WTC11 (cell line): ENCODE measurements at regions not wholly inside any gene's neighbourhood (a gene's known extent, or its start where the extent isn't known, plus 50 kb on each side); places are given as distances from the start of the nearest gene placed in this dataset.

ENCODE experiments used
- ATAC-seq: fragments of 200-7000 bp; cut with Tn5 transposase; 2 replicates; pipeline ENCODE4 v1.10.0; 2021; ENCODE audit warnings: mild to moderate bottlenecking, moderate library complexity
- CTCF ChIA-PET: fragments of 300-600 bp; sonication (Branson Sonifier 250); formaldehyde crosslinking; loops from one replicate; lab custom pipeline; 2021; ENCODE audit warnings: antibody characterized with exemption; lab: Charles Lee
- POLR2A ChIA-PET: fragments of 350-600 bp; sonication (Branson Sonifier 250); formaldehyde crosslinking; loops from one replicate; lab custom pipeline; 2021; ENCODE audit warnings: antibody characterized with exemption; lab: Charles Lee
- DNase-seq: peaks from one replicate; pipeline ENCODE4 v3.0.0; 2021; ENCODE audit warnings: low spot score
- H3K27ac Mint-ChIP-seq: 2 replicates; pipeline ENCODE4 v1.8.0; 2021; ENCODE audit warnings: mixed read lengths
- H3K27me3 Mint-ChIP-seq: 2 replicates; pipeline ENCODE4 v1.8.0; 2021; ENCODE audit warnings: low read depth, mild to moderate bottlenecking, moderate library complexity, mixed read lengths
- H3K36me3 Mint-ChIP-seq: 2 replicates; pipeline ENCODE4 v1.8.0; 2021; ENCODE audit warnings: mixed read lengths
- H3K4me1 Mint-ChIP-seq: 2 replicates; pipeline ENCODE4 v1.8.0; 2022; ENCODE audit warnings: mixed read lengths
- H3K4me3 Mint-ChIP-seq: 2 replicates; pipeline ENCODE4 v1.8.0; 2021; ENCODE audit warnings: mild to moderate bottlenecking, moderate library complexity, mixed read lengths
- H3K9me3 Mint-ChIP-seq: 2 replicates; pipeline ENCODE4 v1.8.0; 2021; ENCODE audit warnings: mixed read lengths
- AR ChIP-seq: fragments of 250-450 bp; sonication (Bioruptor Pico); IDR thresholded peaks from 2 replicates; pipeline ENCODE4 v1.9.0; 2021; ENCODE audit warnings: mild to moderate bottlenecking
- ATF3 ChIP-seq: sonication (generic); formaldehyde crosslinking; conservative IDR thresholded peaks from 2 replicates; pipeline ENCODE4 v1.8.1; 2022; ENCODE audit warnings: mild to moderate bottlenecking, missing genetic modification reagents
- CREB1 ChIP-seq: sonication (generic); formaldehyde crosslinking; IDR thresholded peaks from 2 replicates; pipeline ENCODE4 v1.8.0; 2023; ENCODE audit warnings: mild to moderate bottlenecking, missing genetic modification reagents
- E2F5 ChIP-seq: sonication (generic); formaldehyde crosslinking; IDR thresholded peaks from 2 replicates; pipeline ENCODE4 v1.8.1; 2022; ENCODE audit warnings: mild to moderate bottlenecking, moderate library complexity, missing genetic modification reagents
- ELF4 ChIP-seq: sonication (generic); formaldehyde crosslinking; IDR thresholded peaks from 2 replicates; pipeline ENCODE4 v1.8.1; 2022; ENCODE audit warnings: low read depth, mild to moderate bottlenecking, moderate library complexity, missing genetic modification reagents
- HMGA2 ChIP-seq: fragments of 250-450 bp; sonication (Bioruptor Pico); IDR thresholded peaks from 2 replicates; pipeline ENCODE4 v1.4.0; 2021; ENCODE audit warnings: mild to moderate bottlenecking, moderate library complexity
- JUN ChIP-seq: sonication (generic); formaldehyde crosslinking; IDR thresholded peaks from 2 replicates; pipeline ENCODE4 v1.8.0; 2023; ENCODE audit warnings: mild to moderate bottlenecking, missing genetic modification reagents
- MYBL2 ChIP-seq: sonication (generic); formaldehyde crosslinking; IDR thresholded peaks from 2 replicates; pipeline ENCODE4 v1.8.1; 2023; ENCODE audit warnings: mild to moderate bottlenecking, moderate library complexity, missing genetic modification reagents
- NFE2L1 ChIP-seq: sonication (generic); formaldehyde crosslinking; IDR thresholded peaks from 2 replicates; pipeline ENCODE4 v1.8.1; 2023; ENCODE audit warnings: missing genetic modification reagents
- NR1H2 ChIP-seq: sonication (generic); formaldehyde crosslinking; IDR thresholded peaks from 2 replicates; pipeline ENCODE4 v1.9.0; 2021; ENCODE audit warnings: mild to moderate bottlenecking, moderate library complexity, missing genetic modification reagents
- NR3C1 ChIP-seq: sonication (generic); formaldehyde crosslinking; conservative IDR thresholded peaks from 2 replicates; pipeline ENCODE4 v1.8.1; 2023; ENCODE audit warnings: low read depth, mild to moderate bottlenecking, missing genetic modification reagents
- SMAD4 ChIP-seq: sonication (generic); formaldehyde crosslinking; IDR thresholded peaks from 2 replicates; pipeline ENCODE4 v1.8.0; 2022; ENCODE audit warnings: mild to moderate bottlenecking, missing genetic modification reagents
- SP1 ChIP-seq: sonication (generic); formaldehyde crosslinking; conservative IDR thresholded peaks from 2 replicates; pipeline ENCODE4 v1.8.1; 2022; ENCODE audit warnings: missing genetic modification reagents
- TEAD4 ChIP-seq: sonication (generic); formaldehyde crosslinking; IDR thresholded peaks from 2 replicates; pipeline ENCODE4 v1.8.0; 2022; ENCODE audit warnings: mild to moderate bottlenecking, missing genetic modification reagents
- TP53 ChIP-seq: sonication (generic); formaldehyde crosslinking; IDR thresholded peaks from 2 replicates; pipeline ENCODE4 v1.8.1; 2023; ENCODE audit warnings: mild to moderate bottlenecking, missing genetic modification reagents
- ZNF219 ChIP-seq: sonication (generic); formaldehyde crosslinking; IDR thresholded peaks from 2 replicates; pipeline ENCODE4 v1.8.0; 2023; ENCODE audit warnings: missing genetic modification reagents, mild to moderate bottlenecking, borderline replicate concordance
- ZNF232 ChIP-seq: sonication (generic); formaldehyde crosslinking; IDR thresholded peaks from 2 replicates; pipeline ENCODE4 v1.8.0; 2022; ENCODE audit warnings: mild to moderate bottlenecking, missing genetic modification reagents
- ZNF281 ChIP-seq: sonication (generic); formaldehyde crosslinking; IDR thresholded peaks from 2 replicates; pipeline ENCODE4 v1.8.0; 2023; ENCODE audit warnings: mild to moderate bottlenecking, missing genetic modification reagents
- ZNF317 ChIP-seq: sonication (generic); formaldehyde crosslinking; IDR thresholded peaks from 2 replicates; pipeline ENCODE4 v1.8.1; 2023; ENCODE audit warnings: low read depth, mild to moderate bottlenecking, moderate library complexity, missing genetic modification reagents, borderline replicate concordance
- ZSCAN18 ChIP-seq: fragments of 250-450 bp; sonication (Bioruptor Pico); IDR thresholded peaks from 2 replicates; pipeline ENCODE4 v2.1.2; 2022; ENCODE audit warnings: mild to moderate bottlenecking, moderate library complexity
- TF ChIP-seq, protein P1 (sequence below): sonication (generic); formaldehyde crosslinking; IDR thresholded peaks from 2 replicates; pipeline ENCODE4 v1.8.0; 2022; ENCODE audit warnings: mild to moderate bottlenecking, missing genetic modification reagents
- TF ChIP-seq, protein P2 (sequence below): fragments of 250-450 bp; sonication (Bioruptor Pico); IDR thresholded peaks from 2 replicates; pipeline ENCODE4 v1.9.0; 2021; ENCODE audit warnings: moderate library complexity, mild to moderate bottlenecking, inconsistent platforms, borderline replicate concordance

GRCh38 chr2:52445686-52446085 is 1321.9 kb upstream of the CHAC2 start (continued):
- TF ChIP-seq HMGA2 (CRISPR knock-in tag) (no peak), TP53 (CRISPR knock-in tag) (no peak), ZNF281 (no peak), NFE2L1 (CRISPR knock-in tag) (no peak), NR1H2 (CRISPR knock-in tag) (no peak), NR3C1 (CRISPR knock-in tag) (no peak)
- TF ChIP-seq, protein P1, sequence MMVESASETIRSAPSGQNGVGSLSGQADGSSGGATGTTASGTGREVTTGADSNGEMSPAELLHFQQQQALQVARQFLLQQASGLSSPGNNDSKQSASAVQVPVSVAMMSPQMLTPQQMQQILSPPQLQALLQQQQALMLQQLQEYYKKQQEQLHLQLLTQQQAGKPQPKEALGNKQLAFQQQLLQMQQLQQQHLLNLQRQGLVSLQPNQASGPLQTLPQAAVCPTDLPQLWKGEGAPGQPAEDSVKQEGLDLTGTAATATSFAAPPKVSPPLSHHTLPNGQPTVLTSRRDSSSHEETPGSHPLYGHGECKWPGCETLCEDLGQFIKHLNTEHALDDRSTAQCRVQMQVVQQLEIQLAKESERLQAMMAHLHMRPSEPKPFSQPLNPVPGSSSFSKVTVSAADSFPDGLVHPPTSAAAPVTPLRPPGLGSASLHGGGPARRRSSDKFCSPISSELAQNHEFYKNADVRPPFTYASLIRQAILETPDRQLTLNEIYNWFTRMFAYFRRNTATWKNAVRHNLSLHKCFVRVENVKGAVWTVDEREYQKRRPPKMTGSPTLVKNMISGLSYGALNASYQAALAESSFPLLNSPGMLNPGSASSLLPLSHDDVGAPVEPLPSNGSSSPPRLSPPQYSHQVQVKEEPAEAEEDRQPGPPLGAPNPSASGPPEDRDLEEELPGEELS (CRISPR knock-in tag) = no peak

GRCh38 chr2:52431352-52431760 is 1336.2 kb upstream of the CHAC2 start:
- ATAC-seq (no peak), DNase-seq (no peak)
- H3K36me3 Mint-ChIP-seq = no peaks in the 10 kb centered on the region
- ChIA-PET POLR2A (no interaction called here), CTCF (no interaction called here)
- no peak overlapping the region for H3K27ac Mint-ChIP-seq
- no peaks in the 10 kb centered on the region for H3K27me3 Mint-ChIP-seq
- peaks cover 16% of the 10 kb centered on the region for H3K9me3 Mint-ChIP-seq
- TF ChIP-seq ELF4 (CRISPR knock-in tag) (no peak), SP1 (CRISPR knock-in tag) (no peak), ATF3 (CRISPR knock-in tag) (no peak), MYBL2 (no peak), CREB1 (CRISPR knock-in tag) (no peak), NR3C1 (CRISPR knock-in tag) (no peak), ZSCAN18 (no peak), NFE2L1 (CRISPR knock-in tag) (no peak), SMAD4 (no peak), E2F5 (no peak), ZNF317 (CRISPR knock-in tag) (no peak), ZNF219 (no peak), JUN (CRISPR knock-in tag) (no peak), AR (CRISPR knock-in tag) (no peak), TEAD4 (no peak), ZNF232 (CRISPR knock-in tag) (no peak)
- TF ChIP-seq, protein P2, sequence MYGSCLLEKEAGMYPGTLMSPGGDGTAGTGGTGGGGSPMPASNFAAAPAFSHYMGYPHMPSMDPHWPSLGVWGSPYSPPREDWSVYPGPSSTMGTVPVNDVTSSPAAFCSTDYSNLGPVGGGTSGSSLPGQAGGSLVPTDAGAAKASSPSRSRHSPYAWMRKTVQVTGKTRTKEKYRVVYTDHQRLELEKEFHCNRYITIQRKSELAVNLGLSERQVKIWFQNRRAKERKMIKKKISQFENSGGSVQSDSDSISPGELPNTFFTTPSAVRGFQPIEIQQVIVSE = no peak
- H3K4me1 Mint-ChIP-seq = peaks cover 8% of the 10 kb centered on the region
- H3K4me3 Mint-ChIP-seq = no peak overlapping the region
